Activated naive CD4-positive, alpha-beta T cell treated with Interleukin-2 at 50 U/mL for 16 hours (primary cell): ENCODE measurements at regions not wholly inside any gene's neighbourhood (a gene's known extent, or its start where the extent isn't known, plus 50 kb on each side); places are given as distances from the start of the nearest gene placed in this dataset.
"Not testable (repeated sequence)": the region's sequence is repeated elsewhere in the genome, so short reads cannot be mapped to it uniquely, and the experiment has no call there.

Experiments used
- DNase-seq: peaks from one replicate; pipeline ENCODE4 v3.0.0-alpha.2; 2020

GRCh38 chr2:181737302-181737701 is 57.0 kb upstream of the NEUROD1 start:
- DNase-seq: not testable (repeated sequence)

DNA sequence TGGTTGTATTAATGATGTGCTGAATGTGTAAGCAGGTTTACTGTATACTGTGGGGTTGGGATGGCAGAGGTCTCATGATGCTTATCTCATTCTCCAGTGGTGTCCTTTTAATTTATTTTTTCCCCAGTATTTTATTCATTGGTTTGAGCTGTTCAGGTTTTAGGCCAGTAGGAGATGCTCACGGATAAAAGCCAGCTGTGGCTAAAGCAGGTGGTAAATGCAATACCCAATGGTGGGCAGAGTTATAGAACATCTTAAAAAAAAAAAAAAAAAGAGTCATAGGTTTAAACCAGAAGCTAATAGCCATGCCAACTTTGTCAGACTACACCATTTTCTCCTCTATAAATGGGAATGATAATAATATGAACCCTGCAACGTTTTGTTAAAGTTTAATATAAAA is 57.8 kb upstream of the NEUROD1 start:
- DNase-seq: no peak

DNA sequence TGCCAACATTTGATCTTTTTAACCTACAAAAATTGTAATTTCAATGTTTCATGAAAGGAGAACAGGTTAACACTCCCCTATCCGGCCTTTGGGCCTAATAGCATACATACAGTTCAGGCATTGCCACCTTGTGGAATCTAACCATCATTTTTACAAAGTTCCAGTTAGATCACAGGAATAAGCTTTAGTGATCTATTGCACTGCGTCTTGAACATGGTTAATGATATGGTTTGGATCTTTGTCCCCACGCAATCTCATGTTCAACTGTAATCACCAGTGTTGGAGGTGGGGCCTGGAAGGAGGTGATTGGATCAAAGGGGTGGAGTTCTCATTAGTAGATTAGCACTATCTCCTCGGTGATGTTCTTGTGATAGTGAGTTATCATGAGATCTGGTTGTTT is 58.2 kb upstream of the NEUROD1 start:
- DNase-seq: no peak

DNA sequence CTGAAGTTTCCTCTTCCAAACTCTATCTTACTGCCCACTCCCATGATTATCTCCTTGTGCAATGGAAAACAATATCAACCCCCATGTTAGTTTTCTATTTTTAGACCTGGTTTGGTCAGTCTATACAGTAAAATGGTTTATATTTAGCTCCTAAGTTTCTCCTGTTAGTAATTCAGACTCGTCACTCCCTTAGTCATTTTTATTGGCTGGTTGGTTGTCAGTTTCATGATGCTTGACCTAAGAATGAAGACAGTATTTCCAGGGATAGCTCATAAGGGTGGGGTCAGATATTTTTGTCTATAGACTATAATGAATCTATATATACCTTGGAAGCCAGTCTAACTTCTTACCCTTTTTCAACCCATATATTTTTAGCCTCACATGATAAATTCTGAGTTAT is 61.4 kb upstream of the NEUROD1 start:
- no peak for DNase-seq

GRCh38 chr2:181742361-181742760 is 62.0 kb upstream of the NEUROD1 start:
- no peak for DNase-seq

DNA sequence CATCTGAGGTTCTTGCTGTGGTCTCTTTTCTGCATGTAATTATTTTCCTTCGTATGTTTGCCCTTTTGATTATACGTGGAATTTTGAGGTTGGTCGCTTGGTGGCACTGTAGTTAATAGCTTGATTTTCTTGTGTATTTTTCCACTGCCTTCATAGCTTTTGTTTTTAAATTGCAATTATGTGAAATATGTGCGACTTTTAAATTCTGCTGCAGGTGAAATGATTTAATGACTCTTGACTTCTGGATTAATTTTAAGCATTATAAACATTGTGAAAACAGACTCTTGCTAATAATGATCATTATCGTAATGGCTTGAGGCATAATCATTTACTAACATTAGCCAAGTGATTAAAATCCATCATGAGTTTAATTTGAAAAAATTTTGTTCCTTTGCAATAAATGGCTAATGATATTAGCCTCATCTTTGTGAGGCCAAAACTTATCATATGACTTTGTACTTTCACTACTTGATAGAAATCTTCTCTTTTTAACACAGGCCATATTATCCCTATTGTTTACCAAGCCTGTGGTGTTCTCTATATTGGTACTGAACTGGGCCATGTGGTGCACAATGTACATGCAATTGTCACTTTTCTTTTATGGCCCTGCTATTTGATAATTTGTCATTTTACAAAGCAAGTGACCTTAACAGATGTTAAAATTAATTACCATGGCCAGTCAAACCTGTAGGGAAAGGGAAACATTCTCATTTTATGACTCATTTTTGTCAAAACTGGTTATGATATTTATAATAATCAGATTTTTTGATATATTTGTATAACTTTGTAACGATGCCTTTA is 62.8 kb upstream of the NEUROD1 start:
- DNase-seq: peak; percentile 5

DNA sequence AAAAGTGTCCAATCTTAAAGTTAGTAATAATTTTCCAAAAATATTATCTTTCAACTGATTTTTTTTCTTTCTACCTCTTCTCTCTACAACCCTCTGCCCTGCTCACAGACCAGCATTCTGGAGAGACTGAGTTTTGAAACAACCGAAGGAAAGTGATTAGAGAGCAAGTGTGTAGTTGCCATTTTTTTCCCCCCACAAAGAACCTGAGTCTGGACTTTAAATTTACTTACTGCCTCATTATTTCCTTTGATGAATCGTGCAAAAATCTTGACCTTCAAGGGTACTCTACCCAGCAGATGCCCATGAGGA is 63.4 kb upstream of the NEUROD1 start:
- DNase-seq: no peak

DNA sequence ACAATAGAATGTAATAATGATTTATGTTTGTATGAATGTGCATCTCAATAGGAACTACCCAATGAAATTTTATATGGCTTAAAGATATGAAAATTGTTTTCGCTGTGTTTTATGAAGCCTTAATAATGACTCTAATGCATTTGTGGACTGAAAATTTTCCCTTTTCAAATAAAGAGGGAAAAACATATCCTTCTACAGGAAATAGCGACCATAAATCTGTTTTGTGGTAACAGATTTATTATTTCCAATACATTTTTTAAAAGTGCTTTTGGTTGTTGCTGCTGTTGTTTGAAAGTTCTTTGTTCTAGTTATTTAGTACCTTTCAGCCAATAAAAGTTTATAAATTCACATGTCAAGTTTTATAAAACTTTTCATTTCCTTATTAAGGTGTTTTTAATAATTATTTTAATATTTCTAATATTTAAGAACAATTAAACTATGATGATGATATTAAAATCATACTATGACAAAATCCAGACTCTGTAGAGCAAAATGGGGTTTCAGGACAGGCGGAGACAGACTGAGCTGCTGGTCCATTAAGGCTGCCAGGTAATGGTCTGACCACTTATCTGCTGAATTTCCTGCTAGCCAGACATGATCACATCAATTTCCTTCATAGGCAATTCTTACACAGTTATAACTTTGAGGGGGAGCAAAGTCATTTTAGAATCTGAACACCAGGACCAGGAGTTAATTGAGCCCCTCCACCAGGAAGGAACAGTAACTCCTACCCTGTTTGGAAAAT is 65.7 kb upstream of the NEUROD1 start:
- no peak for DNase-seq

GRCh38 chr2:181746844-181747243 is 66.5 kb upstream of the NEUROD1 start:
- DNase-seq: no peak

GRCh38 chr2:181750305-181750704 is 70.0 kb upstream of the NEUROD1 start:
- DNase-seq: no peak

DNA sequence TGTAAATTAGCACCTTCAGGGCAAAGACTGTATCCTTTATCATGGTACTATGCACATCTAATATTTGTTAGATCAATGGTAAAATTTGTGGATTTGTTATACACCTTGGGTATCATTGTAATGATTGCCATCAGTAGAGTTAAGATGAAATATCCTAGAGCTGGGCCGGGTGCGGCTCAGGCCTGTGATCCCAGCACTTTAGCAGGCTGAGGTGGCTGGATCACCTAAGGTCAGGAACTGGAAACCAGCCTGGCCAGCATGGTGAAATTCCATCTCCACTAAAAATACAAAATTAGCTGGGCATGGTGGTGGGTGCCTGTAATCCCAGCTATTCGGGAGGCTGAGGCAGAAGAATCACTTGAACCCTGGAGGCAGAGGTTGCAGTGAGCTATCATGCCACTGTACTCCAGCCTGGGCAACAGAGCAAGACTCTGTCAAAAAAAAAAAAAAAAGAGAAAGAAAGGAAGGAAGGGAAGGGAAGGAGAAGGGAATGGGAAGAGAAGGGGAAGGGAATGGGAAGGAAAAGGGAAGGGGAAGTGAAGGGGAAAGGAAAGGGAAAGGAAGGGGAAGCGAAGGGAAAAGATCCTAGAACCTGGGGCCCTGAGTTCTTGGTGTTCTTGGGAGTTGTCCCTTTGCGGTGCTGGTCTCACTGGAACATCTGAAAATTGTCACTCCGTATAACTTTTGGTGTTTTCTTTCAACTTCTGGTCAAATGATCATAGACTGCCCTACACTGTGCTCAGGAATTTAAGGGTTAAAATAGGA is 71.1 kb upstream of the NEUROD1 start:
- no peak for DNase-seq

DNA sequence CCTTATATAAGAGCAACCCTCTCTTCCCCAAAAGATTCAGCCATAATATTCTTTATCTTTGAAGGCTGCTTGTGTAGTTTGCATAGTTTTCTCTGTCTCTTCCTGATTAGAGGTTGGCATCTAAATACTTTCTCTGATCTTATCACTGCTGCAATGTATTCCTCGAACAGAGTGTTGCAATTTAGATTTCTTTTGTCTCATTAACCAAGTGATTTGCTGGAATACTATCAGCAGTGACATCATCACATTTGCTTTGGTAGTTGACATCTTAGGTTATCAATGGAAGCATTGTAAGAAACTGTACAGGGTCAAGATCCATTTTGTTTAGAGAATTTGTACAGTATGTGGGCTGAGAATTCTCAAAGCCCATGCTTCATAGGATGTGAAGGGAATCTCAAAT is 72.0 kb upstream of the NEUROD1 start:
- DNase-seq: no peak

- DNase-seq: no peak
Measured at GRCh38 chr2:181753686-181754085, 73.4 kb upstream of the NEUROD1 start.

- DNase-seq: no peak
Measured at GRCh38 chr2:181754105-181754504, 73.8 kb upstream of the NEUROD1 start.

GRCh38 chr2:181755181-181755580 is 74.9 kb upstream of the NEUROD1 start:
- DNase-seq: no peak

DNA sequence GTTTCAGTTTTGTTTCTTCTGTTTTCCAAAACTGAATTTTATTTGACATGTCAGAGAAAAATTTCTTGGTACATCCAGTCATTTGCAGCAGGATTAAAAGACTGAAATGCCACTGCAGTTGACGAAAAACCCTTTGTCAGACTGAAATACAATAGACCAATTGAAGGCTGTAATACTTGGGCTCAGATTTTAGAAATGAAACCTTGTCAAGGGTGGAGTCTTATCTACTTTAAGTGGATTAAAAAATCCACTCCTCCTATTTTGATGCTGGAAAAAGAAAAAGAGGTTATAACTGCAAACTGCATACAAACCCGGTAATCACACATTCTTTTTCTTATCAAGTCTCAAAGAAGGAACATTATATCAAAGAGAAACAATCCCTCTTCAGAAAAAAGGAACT is 80.2 kb upstream of the NEUROD1 start:
- DNase-seq: no peak

DNA sequence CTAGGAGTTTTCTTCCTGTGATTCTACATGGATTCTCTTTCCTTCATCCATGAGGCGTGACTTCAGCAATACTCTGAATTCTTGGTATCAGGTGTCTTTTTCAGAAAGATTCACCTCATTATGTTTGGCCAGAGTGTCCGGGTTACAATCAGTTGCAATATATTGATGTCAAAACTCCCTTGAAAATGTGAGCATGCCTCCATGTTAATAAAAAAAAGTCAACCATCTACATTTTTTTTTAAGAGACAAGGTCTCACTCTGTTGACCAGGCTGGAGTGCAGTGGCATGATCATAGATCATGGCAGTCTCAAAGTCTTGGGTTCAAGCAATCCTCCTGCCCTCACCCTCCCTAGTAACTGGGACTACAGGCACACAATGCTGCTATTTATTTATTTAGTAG is 80.9 kb upstream of the NEUROD1 start:
- DNase-seq: no peak

DNA sequence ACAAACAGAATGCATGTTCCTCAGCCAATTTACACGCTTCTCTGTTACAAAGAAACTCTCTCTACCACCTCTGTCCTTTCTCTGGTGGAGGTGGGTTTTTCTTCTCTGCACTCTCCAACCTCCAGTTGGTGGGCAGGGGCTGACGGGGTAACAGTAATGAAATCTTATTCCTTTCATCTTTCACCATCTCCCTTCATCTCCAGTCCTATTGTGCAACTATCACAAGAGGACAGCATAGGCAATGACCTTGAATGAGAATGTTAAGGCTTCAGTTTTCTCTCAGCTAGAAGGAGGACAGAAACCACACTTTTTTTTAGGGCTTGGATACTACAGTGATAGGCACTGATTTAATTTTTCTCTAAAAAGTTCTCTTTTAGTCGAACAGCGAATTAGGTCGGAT is 81.7 kb upstream of the NEUROD1 start:
- DNase-seq: no peak

DNA sequence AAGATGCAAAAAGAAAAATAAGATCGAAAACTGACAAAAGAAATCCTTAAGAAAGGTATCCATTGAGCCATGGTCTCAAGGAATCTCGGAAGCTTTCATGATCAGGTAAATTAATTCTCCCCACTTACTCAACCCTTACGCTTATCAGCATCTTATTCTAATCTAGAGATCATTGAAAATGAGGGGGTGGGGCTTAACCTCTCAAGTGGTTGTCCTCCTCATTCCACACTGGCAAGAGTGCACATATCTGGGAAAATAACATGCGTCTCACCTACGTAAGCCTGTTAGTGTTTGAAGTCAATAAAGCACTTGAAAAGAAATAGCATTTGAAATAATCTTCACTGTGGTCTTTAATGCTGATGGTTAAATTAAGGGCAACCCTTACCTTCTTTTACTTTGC is 82.5 kb upstream of the NEUROD1 start:
- DNase-seq: no peak

GRCh38 chr2:181763423-181763822 is 83.1 kb upstream of the NEUROD1 start:
- no peak for DNase-seq

GRCh38 chr2:181764095-181764963 is 84.0 kb upstream of the NEUROD1 start:
- no peak for DNase-seq

GRCh38 chr2:181766129-181766528 is 85.8 kb upstream of the NEUROD1 start:
- DNase-seq: no peak

- DNase-seq: no peak
Measured at GRCh38 chr2:181770150-181770549, 89.8 kb upstream of the NEUROD1 start.
